GM12878 (cell line): ENCODE measurements at regions not wholly inside any gene's neighbourhood (a gene's known extent, or its start where the extent isn't known, plus 50 kb on each side); places are given as distances from the start of the nearest gene placed in this dataset.

Experiments
- E2F4 ChIP-seq: IDR thresholded peaks from 2 replicates; pipeline ENCODE4 v1.6.1; 2012; ENCODE audit warnings: low read depth, low read length, improper control_type of control experiment
- MAX ChIP-seq: IDR thresholded peaks from 2 replicates; pipeline ENCODE4 v1.6.1; 2012; ENCODE audit warnings: low read depth, low read length, improper control_type of control experiment
- POLR2AphosphoS5 ChIP-seq: IDR thresholded peaks from 2 replicates; pipeline ENCODE4 v1.6.1; 2011; ENCODE audit warnings: mild to moderate bottlenecking, low read length, inconsistent platforms
- REST ChIP-seq: IDR thresholded peaks from 2 replicates; pipeline ENCODE4 v1.6.1; 2012; ENCODE audit warnings: mild to moderate bottlenecking, low read depth, low read length
- USF2 ChIP-seq: IDR thresholded peaks from 2 replicates; pipeline ENCODE4 v1.6.1; 2011; ENCODE audit warnings: low read depth, low read length, improper control_type of control experiment, borderline replicate concordance
- ZNF24 ChIP-seq: fragments of 450-650 bp; IDR thresholded peaks from 2 replicates; pipeline ENCODE4 v1.6.1; 2017; ENCODE audit warnings: antibody characterized with exemption, mild to moderate bottlenecking

GRCh38 chr2:235224410-235224809 is 269.4 kb upstream of the AGAP1 start:
- TF ChIP-seq ZNF24 (no peak), POLR2AphosphoS5 (no peak), USF2 (no peak), E2F4 (no peak), REST (no peak), MAX (no peak)
